Right atrium auricular region (tissue), 2 donors: ENCODE measurements at regions not wholly inside any gene's neighbourhood (a gene's known extent, or its start where the extent isn't known, plus 50 kb on each side); places are given as distances from the start of the nearest gene placed in this dataset.

Experiments used
- DNase-seq: peaks from one replicate; pipeline ENCODE4 v3.0.0-alpha.2; 2019; ENCODE audit warnings: low spot score
- H3K27ac ChIP-seq, 2 donors: fragments of 200-600 bp; sonication (generic); 1 replicate in 1 of 2; 2 replicates in 1 of 2; pipeline ENCODE4 v1.5.1; 2016 to 2019
- H3K27me3 ChIP-seq, 2 donors: fragments of 200-600 bp; sonication (generic); one replicate each; pipeline versions ENCODE4 v1.5.1 to v1.6.0; 2017 to 2019
- H3K36me3 ChIP-seq: fragments of 200-600 bp; sonication (generic); one replicate; pipeline ENCODE4 v1.5.1; 2016
- H3K4me1 ChIP-seq, 2 donors: fragments of 200-600 bp; sonication (generic); one replicate each; pipeline versions ENCODE4 v1.5.1 to v1.6.0; 2017 to 2019
- H3K4me3 ChIP-seq, 2 donors: fragments of 200-600 bp; sonication (generic); 1 replicate in 1 of 2; 2 replicates in 1 of 2; pipeline ENCODE4 v1.5.1; 2017 to 2019; ENCODE audit warnings: mild to moderate bottlenecking in 1 of 2, moderate library complexity in 1 of 2
- H3K9me3 ChIP-seq, 2 donors: fragments of 200-600 bp; sonication (generic); one replicate each; pipeline ENCODE4 v1.5.1; 2019
- CTCF ChIP-seq, 2 donors: fragments of 200-600 bp; sonication (generic); IDR thresholded peaks; one replicate each; pipeline ENCODE4 v1.5.1; 2019; ENCODE audit warnings: antibody characterized with exemption in 2 of 2

GRCh38 chr1:224540535-224540934, 75.6 kb upstream of the CNIH3 start:
- no peaks in the 10 kb centered on the region for H3K27me3 ChIP-seq
- no peak for DNase-seq
- no peaks in the 10 kb centered on the region for H3K4me1 ChIP-seq
- H3K36me3 ChIP-seq, result no peaks in the 10 kb centered on the region
- TF ChIP-seq CTCF (IDR thresholded peaks at IDR 0.05), result no peak
- no peaks in the 10 kb centered on the region for H3K9me3 ChIP-seq
- no peak overlapping the region for H3K27ac ChIP-seq
- H3K4me3 ChIP-seq, result no peak overlapping the region

GRCh38 chr1:224541072-224541790, 74.9 kb upstream of the CNIH3 start:
- H3K27ac ChIP-seq, result no peak overlapping the region
- H3K4me3 ChIP-seq, result no peak overlapping the region
- no peaks in the 10 kb centered on the region for H3K9me3 ChIP-seq
- H3K27me3 ChIP-seq, result no peaks in the 10 kb centered on the region
- H3K36me3 ChIP-seq, result no peaks in the 10 kb centered on the region
- no peak for DNase-seq
- no peaks in the 10 kb centered on the region for H3K4me1 ChIP-seq
- TF ChIP-seq CTCF (IDR thresholded peaks at IDR 0.05), result no peak

- no peaks in the 10 kb centered on the region for H3K9me3 ChIP-seq
- H3K4me1 ChIP-seq, result no peaks in the 10 kb centered on the region
- H3K4me3 ChIP-seq, result no peak overlapping the region
- H3K27me3 ChIP-seq, result no peaks in the 10 kb centered on the region
- H3K36me3 ChIP-seq, result no peaks in the 10 kb centered on the region
- H3K27ac ChIP-seq, result no peak overlapping the region
- no peak for TF ChIP-seq CTCF (IDR thresholded peaks at IDR 0.05)
- no peak for DNase-seq
Measured at GRCh38 chr1:224541901-224542630, 74.1 kb upstream of the CNIH3 start.

- Histone ChIP-seq H3K36me3 (no peaks in the 10 kb centered on the region), H3K27me3 (no peaks in the 10 kb centered on the region), H3K27ac (no peak overlapping the region), H3K4me1 (no peaks in the 10 kb centered on the region), H3K9me3 (no peaks in the 10 kb centered on the region), H3K4me3 (no peak overlapping the region)
- DNase-seq, result no peak
- no peak for TF ChIP-seq CTCF (IDR thresholded peaks at IDR 0.05)
Measured at GRCh38 chr1:224542783-224543440, 73.2 kb upstream of the CNIH3 start.

GRCh38 chr1:224543453-224543852, 72.7 kb upstream of the CNIH3 start:
- no peak overlapping the region for H3K4me3 ChIP-seq
- H3K27me3 ChIP-seq, result no peaks in the 10 kb centered on the region
- no peak for DNase-seq
- H3K4me1 ChIP-seq, result no peaks in the 10 kb centered on the region
- H3K27ac ChIP-seq, result no peak overlapping the region
- H3K9me3 ChIP-seq, result no peaks in the 10 kb centered on the region
- no peak for TF ChIP-seq CTCF (IDR thresholded peaks at IDR 0.05)
- H3K36me3 ChIP-seq, result no peaks in the 10 kb centered on the region
